Natural killer cell (primary cell): ENCODE measurements at regions not wholly inside any gene's neighbourhood (a gene's known extent, or its start where the extent isn't known, plus 50 kb on each side); places are given as distances from the start of the nearest gene placed in this dataset.

ENCODE experiments used
- ATAC-seq, 3 donors: fragments of 150-1000 bp in 2 of 3; fragments of 200-7000 bp in 1 of 3; cut with Tn5 transposase; 1 replicate in 1 of 3; 2 replicates in 2 of 3; pipeline ENCODE4 v1.10.0; 2021; ENCODE audit warnings: mild to moderate bottlenecking in 2 of 3, moderate library complexity in 2 of 3
- DNase-seq, 2 donors: peaks; one replicate each; pipeline versions ENCODE4 v3.0.0 to v3.0.0-alpha.2; 2013 to 2021; ENCODE audit warnings: mixed read lengths in 1 of 2
- H3K27ac ChIP-seq: one replicate; pipeline ENCODE4 v1.5.1; 2013; ENCODE audit warnings: mild to moderate bottlenecking, low read length
- H3K27me3 ChIP-seq: one replicate; pipeline ENCODE4 v1.6.1; 2013; ENCODE audit warnings: low read length; ENCODE audit not compliant: control insufficient read depth, insufficient read depth
- H3K36me3 ChIP-seq: one replicate; pipeline ENCODE4 v1.6.1; 2013; ENCODE audit warnings: low read length; ENCODE audit not compliant: control insufficient read depth, insufficient read depth
- H3K4me1 ChIP-seq: one replicate; pipeline ENCODE4 v1.6.1; 2013; ENCODE audit warnings: low read length; ENCODE audit not compliant: control insufficient read depth, insufficient read depth
- H3K4me3 ChIP-seq: one replicate; pipeline ENCODE4 v1.5.1; 2013; ENCODE audit warnings: low read length
- H3K9me3 ChIP-seq: one replicate; pipeline ENCODE4 v1.6.1; 2013; ENCODE audit warnings: low read length; ENCODE audit not compliant: control insufficient read depth, insufficient read depth
- H3K27ac Mint-ChIP-seq, 2 donors: one replicate each; pipeline ENCODE4 v1.8.0; 2022; ENCODE audit warnings: mild to moderate bottlenecking in 2 of 2, mixed read lengths in 2 of 2, moderate library complexity in 1 of 2
- H3K27me3 Mint-ChIP-seq, 2 donors: one replicate each; pipeline ENCODE4 v1.8.0; 2022; ENCODE audit warnings: low read depth in 2 of 2, mixed read lengths in 2 of 2
- H3K36me3 Mint-ChIP-seq: one replicate; pipeline ENCODE4 v1.8.0; 2022; ENCODE audit warnings: mixed read lengths
- H3K4me1 Mint-ChIP-seq, 2 donors: one replicate each; pipeline ENCODE4 v1.8.0; 2022; ENCODE audit warnings: mixed read lengths in 2 of 2
- H3K4me3 Mint-ChIP-seq: one replicate; pipeline ENCODE4 v1.8.0; 2022; ENCODE audit warnings: mild to moderate bottlenecking, moderate library complexity, mixed read lengths
- H3K9me3 Mint-ChIP-seq, 2 donors: one replicate each; pipeline ENCODE4 v1.8.0; 2022; ENCODE audit warnings: mixed read lengths in 2 of 2
- CTCF ChIP-seq: fragments of 200-600 bp; IDR thresholded peaks from one replicate; pipeline ENCODE4 v1.8.0; 2022; ENCODE audit warnings: antibody characterized with exemption
- WGBS: methylation state at CpG from one replicate; pipeline ENCODE4 v1.1.7; 2013; ENCODE audit warnings: missing lambda C conversion rate; ENCODE audit not compliant: insufficient coverage; 5-methylcytosine and 5-hydroxymethylcytosine counted together
- intact Hi-C: fragments of 100-400 bp; cut with micrococcal nuclease; formaldehyde crosslinking; loops from one replicate; pipeline ENCODE4 v1.14.2; 2022

- Histone ChIP-seq H3K4me1 (no peaks in the 10 kb centered on the region), H3K9me3 (no peaks in the 10 kb centered on the region), H3K27me3 (no peaks in the 10 kb centered on the region), H3K4me3 (no peak overlapping the region), H3K36me3 (no peaks in the 10 kb centered on the region), H3K27ac (no peak overlapping the region)
- no peak for DNase-seq
- TF ChIP-seq CTCF: no peak
- 71% methylated on average over 2 of the region's 2 CpGs for WGBS
- H3K36me3 Mint-ChIP-seq: no peaks in the 10 kb centered on the region
- H3K27ac Mint-ChIP-seq: no peak overlapping the region
- H3K27me3 Mint-ChIP-seq: no peaks in the 10 kb centered on the region
- intact Hi-C loops: no loop called here
- peaks cover 20 to 25% of the 10 kb centered on the region in 2 donors for H3K9me3 Mint-ChIP-seq
- H3K4me1 Mint-ChIP-seq: no peaks in the 10 kb centered on the region
- H3K4me3 Mint-ChIP-seq: no peak overlapping the region
- ATAC-seq: no peak
Observed at GRCh38 chr13:85377783-85378182, 421.4 kb downstream of the SLITRK6 start.

DNA sequence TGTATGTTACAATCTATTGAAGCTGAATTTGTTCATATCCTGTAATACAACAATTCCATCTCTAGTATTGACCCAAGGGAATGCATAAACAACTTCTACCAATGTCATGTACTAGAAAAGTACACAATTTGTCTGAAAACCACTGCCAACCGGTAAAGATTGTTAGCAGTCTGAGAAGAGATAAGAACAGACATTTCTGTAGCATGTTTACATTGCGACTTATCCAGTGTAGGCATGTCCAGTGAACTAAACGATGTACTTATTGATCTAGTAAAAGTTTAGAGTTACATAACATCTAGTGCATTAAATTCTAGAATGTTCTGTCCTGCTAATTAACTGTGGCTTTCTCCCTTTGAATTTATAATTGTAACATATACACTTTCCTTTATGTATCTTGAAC, 425.9 kb downstream of the SLITRK6 start:
- Histone ChIP-seq H3K4me1 (no peaks in the 10 kb centered on the region), H3K36me3 (no peaks in the 10 kb centered on the region), H3K4me3 (no peak overlapping the region), H3K27ac (no peak overlapping the region), H3K9me3 (peaks cover 4% of the 10 kb centered on the region), H3K27me3 (no peaks in the 10 kb centered on the region)
- peaks cover 9% of the 10 kb centered on the region in 2 donors for H3K9me3 Mint-ChIP-seq
- no peak overlapping the region for H3K27ac Mint-ChIP-seq
- 82% methylated on average over 2 of the region's 3 CpGs for WGBS
- TF ChIP-seq CTCF: no peak
- no peaks in the 10 kb centered on the region for H3K36me3 Mint-ChIP-seq
- intact Hi-C loops: no loop called here
- H3K4me3 Mint-ChIP-seq: no peak overlapping the region
- no peak for ATAC-seq
- no peak for DNase-seq
- H3K4me1 Mint-ChIP-seq: no peaks in the 10 kb centered on the region
- no peaks in the 10 kb centered on the region for H3K27me3 Mint-ChIP-seq

GRCh38 chr13:85371254-85371653, 428.0 kb downstream of the SLITRK6 start:
- intact Hi-C loops: no loop called here
- Mint-ChIP-seq H3K9me3 (peaks cover 9 to 10% of the 10 kb centered on the region in 2 donors), H3K4me3 (no peak overlapping the region), H3K27ac (no peak overlapping the region), H3K36me3 (no peaks in the 10 kb centered on the region), H3K27me3 (no peaks in the 10 kb centered on the region), H3K4me1 (no peaks in the 10 kb centered on the region)
- no peaks in the 10 kb centered on the region for H3K36me3 ChIP-seq
- H3K27me3 ChIP-seq: no peaks in the 10 kb centered on the region
- ATAC-seq (no peak), DNase-seq (no peak)
- no peak overlapping the region for H3K4me3 ChIP-seq
- TF ChIP-seq CTCF: no peak
- H3K9me3 ChIP-seq: peaks cover 4% of the 10 kb centered on the region
- H3K4me1 ChIP-seq: no peaks in the 10 kb centered on the region
- H3K27ac ChIP-seq: no peak overlapping the region

- intact Hi-C loops: no loop called here
- Histone ChIP-seq H3K36me3 (no peaks in the 10 kb centered on the region), H3K27me3 (no peaks in the 10 kb centered on the region), H3K27ac (no peak overlapping the region), H3K4me3 (no peak overlapping the region), H3K4me1 (no peaks in the 10 kb centered on the region), H3K9me3 (peaks cover 6% of the 10 kb centered on the region)
- ATAC-seq: no peak
- Mint-ChIP-seq H3K27me3 (no peaks in the 10 kb centered on the region), H3K4me1 (no peaks in the 10 kb centered on the region), H3K27ac (no peak overlapping the region), H3K36me3 (no peaks in the 10 kb centered on the region), H3K4me3 (no peak overlapping the region), H3K9me3 (peaks cover 6 to 10% of the 10 kb centered on the region in 2 donors)
- TF ChIP-seq CTCF: no peak
- 93% methylated on average over 1 of the region's 1 CpG for WGBS
- no peak for DNase-seq
Observed at GRCh38 chr13:85368686-85369085, 430.5 kb downstream of the SLITRK6 start.
